IPS-NIHi11 (cell line): ENCODE measurements at regions not wholly inside any gene's neighbourhood (a gene's known extent, or its start where the extent isn't known, plus 50 kb on each side); places are given as distances from the start of the nearest gene placed in this dataset.
A peak's percentile ranks its signal among the peaks of the same experiment; 100 is the strongest.

Source experiments
- DNase-seq: peaks from one replicate; pipeline ENCODE4 v3.0.0; 2012; ENCODE audit warnings: mixed read lengths, low spot score

DNA sequence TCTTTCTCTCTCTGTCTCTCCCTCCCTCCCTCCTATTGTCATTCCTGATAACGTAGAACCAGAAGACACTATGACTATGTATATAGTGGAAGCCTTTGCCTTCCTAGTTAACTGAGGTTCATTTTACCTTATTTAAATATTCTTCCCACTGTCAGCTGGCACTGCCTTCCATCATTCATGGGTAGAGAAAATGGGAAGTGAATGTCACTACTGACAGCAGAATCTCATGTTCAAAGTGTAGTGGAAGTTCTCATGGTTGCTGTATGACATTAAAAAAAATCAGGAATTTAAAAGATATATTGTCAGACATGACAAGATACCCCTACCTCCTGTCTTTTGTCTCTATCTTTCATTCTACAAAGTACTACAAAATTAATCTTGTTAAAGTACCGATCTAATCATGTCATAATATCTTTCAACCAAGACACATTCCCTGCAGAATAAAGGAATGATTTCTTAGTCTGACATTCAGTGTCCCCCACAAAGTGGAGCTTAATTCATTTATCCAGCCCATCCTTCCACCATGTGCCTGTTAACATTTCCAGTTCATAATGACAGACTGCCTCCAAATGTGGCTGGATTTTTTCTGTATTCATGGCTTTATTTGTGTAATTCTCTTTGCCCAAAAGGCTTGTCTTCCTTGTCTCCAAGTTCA is 250.1 kb upstream of the CDH20 start:
- DNase-seq, result no peak

DNA sequence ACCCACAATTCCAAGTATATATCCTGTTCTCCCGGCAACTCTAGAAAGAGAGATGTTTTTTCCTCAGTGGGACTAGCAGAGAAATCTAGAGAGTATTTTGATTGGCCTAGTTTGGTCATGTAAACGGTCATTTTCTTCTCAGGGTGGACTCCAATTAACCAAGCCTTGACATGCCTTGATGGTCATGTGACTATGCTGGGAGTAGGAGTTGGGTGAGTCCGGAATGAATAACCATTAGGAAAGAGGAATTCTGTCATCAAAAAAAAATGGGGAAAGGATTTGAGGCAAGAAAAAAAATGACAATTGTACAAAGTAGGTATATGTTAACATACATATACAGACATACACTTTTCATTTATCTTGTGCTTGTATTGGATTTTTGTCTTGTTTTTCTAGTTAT is 248.2 kb upstream of the CDH20 start:
- no peak for DNase-seq

DNA sequence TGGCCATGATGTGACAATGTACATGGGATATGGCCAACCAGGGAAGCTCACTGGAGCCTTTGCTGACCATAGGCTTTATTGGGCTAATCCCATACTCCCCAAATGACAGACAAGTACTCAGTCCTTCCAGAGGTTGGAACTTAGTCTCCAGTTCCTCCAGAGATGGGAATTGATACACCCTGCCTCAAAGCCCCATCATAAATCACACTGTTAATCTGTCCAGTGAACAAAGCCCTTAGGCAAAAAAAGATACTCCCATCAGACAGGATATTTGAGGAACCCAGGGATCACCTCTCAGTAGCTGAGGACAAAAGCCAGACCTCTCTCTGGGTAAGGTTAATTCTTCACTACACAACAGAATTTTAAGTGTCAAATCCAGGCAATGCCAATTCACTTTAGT is 247.5 kb upstream of the CDH20 start:
- DNase-seq, result no peak

- no peak for DNase-seq
These were observed 246.6 kb upstream of the CDH20 start for GRCh38 chr18:61086657-61087056.

DNA sequence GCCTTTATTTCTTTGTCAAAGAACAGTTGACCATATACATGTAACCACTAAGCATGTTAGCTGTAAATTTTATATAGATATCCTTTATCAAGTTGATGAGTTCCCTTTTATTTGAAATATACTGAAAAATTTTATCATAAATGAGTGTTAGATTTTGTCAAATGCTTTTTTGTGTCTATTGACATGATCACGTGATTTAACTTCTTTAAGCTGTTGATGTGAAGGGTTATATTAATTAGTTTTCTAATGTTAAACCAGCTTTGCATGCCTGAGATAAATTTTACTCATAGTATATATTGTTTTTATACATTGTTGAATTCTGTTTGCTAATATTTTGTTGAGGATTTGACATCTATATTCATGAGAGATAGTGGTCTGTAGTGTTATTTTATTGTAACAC is 241.9 kb upstream of the CDH20 start:
- no peak for DNase-seq

DNA sequence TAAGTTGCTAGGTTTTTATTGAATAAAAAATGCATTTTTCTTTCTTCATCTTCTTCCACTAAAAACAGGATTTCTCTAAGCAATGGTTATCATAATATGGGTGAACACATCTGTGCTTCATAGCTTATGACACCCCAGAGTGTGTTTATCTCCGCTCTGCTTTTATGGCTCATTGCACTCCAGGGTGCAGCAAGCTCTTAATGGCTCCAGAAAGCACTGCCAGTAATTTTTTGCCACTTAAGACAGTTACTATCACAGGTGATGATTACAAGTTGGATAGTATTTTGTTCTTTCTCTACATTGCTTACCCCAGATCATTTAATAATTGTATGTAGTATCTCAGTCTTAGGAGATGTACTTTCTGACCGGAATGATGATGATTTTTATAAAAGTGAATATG is 239.3 kb upstream of the CDH20 start:
- no peak for DNase-seq

- DNase-seq, result no peak
These were observed 237.0 kb upstream of the CDH20 start for GRCh38 chr18:61096226-61096625.

DNA sequence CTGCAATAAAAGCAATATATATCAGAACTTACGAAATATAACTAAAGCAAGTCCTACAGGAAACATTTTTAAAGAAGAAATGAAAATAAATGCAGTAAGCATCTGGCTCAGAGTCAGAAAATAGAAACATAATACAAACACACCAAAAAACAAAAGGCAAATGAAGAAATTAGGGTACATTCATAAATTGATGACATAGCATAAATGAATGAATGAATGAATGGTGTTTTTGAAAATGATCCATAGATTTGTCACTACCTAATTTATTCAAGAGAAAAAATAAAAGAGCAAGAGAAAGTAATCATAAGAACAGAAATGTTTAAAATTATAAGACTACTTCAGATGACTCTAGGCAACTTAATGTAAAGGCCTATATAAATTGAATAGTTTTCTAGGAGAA is 226.1 kb upstream of the CDH20 start:
- DNase-seq, result no peak

GRCh38 chr18:61108706-61109105 is 224.5 kb upstream of the CDH20 start:
- DNase-seq, result no peak

DNA sequence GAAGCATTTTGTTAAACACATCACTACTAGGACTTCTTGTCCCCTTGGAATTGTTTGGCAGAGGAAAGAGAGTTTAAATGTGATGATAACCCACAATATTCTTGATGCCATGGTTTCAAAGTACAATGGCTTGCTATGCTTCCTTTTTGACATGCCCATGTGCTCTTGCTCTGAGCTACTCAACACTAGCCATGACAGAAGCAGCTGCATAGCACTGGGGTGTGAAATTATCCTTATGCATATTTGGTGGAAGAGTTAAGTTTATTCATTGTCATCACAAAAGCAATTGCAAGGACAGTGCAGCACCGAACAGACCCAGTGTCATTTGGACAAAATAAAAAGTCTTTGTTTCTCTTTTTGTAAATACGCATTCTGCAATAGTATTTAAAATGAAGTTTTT is 209.9 kb upstream of the CDH20 start:
- DNase-seq, result no peak

DNA sequence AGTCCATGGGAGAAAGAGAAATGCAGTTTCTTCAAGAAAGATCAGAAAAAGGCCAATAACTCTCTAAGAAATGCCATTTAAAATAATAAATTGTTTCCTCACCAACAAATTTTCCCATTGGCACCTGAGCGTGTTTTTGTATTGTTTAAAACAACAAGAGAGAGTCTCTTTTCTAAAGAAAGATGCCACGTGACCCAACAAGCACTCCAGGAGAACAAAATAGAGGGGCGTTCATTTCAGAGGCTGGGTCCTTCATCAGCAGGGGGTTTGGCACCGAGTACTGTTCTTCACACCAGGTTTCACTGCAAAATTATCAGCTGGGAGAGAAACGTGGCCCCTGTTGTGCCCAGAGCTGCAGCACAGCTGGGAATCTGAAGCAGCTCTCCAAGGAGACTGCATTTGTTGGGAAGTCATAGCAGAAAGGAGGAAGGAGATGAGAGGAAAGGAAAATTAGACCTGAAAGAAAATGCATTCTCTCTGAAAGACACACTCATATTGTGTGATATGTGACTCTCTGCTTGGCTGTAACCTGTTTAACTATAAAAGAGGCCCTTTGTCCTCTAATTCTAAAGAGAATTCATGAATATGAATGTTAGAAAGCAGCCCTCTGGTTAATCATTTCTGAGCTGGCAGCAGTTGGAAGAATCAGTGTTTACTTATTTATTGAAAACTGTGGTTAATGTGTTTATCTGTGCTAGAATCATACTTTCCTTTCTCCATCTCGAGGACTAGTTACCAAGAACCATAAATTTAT is 205.3 kb upstream of the CDH20 start:
- peak; percentile 11 for DNase-seq

DNA sequence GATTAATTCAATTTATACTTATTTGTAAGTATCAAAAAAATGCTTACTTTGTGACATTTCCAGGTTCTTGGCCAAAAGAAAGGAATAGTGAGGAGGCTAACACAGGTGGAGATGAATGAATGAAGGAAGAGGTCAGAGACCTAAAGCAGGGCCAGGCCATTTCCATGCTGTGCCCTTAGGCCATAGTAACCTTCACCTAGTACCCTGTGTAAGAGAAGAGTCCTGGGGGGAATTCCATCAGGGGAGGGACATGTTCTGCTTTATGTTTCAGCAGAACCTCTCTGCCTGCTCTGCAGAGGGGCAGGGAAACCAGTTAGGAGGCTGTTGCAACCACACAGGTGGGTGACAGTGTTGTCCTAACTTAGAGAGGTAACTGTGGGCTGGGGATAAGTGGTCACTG is 204.2 kb upstream of the CDH20 start:
- DNase-seq, result no peak

DNA sequence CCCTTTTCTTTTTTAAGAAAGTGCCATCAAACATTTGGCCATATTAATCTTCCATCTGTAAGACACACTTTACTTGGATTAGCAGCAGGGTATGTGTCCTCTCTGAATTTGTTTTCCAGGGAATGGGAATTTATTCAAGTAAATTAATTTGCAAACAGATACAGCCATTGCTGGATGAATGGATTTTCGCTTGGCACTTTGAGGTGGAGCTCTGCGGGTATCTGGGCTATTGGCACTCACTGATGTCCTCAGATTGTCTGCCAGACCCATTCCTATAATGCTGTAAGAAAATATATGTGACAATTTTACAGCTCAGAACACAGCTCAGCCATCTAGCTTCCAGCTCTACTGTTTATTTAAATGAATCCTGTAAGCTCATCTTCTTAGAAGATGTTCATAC is 201.2 kb upstream of the CDH20 start:
- DNase-seq, result no peak

DNA sequence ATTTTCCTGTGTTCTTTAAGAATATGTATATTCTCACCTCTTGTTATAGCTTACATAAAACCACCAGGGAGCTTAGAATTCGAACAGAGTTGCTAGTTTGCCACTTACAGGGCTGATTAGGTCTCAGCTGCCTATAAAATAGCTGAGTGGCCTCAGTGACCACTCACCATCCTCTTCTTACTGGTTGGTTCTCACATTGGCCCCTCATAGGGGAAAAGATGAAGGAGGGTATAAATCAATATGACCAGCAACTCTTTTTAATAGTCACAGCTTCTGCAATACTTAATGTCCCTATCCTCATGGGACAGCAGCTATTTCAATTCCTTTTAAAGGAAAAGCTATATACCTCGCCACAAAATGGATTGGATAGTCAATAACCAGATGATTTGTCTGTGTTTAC is 199.4 kb upstream of the CDH20 start:
- no peak for DNase-seq

GRCh38 chr18:61136711-61137251 is 196.4 kb upstream of the CDH20 start:
- DNase-seq, result no peak

DNA sequence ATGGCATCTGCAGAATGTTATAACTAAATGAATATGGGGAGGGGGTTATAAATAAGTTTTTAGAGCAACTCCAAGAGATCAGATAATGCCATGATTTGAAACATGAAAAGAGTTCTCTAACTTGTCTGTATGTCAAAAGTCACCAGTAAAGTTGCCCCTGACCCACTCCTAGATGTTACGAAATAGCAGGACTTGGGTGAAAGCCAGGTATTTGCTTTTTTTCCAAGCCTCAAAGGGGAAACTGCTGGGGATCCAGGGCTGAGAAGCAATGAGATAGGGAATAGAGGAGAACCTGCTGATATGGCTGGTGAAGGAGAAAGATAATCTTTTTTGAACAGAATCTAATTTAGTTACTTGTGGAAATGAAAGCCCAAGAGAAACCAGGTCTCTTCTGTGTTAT is 191.5 kb upstream of the CDH20 start:
- no peak for DNase-seq

DNA sequence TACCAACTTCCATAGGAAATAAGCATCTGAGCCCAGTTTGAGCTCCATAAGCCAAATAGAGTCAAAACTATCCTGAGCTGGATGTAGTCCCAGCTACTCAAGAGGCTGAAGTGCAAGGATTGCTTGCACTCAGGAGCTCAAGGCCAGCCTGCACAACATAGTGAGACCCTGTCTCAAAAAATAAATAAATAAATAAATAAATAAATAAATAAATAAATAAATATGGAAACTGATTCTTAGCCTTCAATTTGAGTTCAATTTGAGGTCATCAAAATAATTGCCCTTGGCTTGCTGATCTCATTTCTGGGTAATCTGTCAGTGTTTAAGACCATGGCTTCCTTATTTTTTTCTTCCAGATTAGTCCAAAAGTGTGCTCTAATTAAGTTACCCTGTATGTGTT is 184.9 kb upstream of the CDH20 start:
- no peak for DNase-seq

GRCh38 chr18:61149786-61150185 is 183.4 kb upstream of the CDH20 start:
- DNase-seq, result no peak

DNA sequence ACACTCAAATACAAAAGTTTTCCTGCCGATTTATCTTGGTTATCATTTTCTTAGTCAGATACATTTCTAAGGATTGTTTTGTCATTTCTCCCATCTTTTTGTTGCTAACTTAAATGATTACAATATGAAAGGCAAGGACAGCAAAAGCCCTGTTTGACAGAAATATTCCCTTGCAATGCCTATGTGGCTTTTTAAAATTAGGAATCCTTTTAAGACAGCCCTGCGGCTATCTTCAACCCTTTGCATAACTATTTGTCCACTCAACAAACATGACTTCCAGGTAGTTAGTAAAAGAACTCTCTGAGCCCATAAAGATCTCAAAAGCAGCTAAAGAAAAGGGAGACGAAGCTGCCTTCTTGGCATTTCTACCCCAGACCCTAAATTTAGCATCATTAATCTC is 179.7 kb upstream of the CDH20 start:
- no peak for DNase-seq

- DNase-seq, result no peak
These were observed 178.4 kb upstream of the CDH20 start for GRCh38 chr18:61154866-61155265.

DNA sequence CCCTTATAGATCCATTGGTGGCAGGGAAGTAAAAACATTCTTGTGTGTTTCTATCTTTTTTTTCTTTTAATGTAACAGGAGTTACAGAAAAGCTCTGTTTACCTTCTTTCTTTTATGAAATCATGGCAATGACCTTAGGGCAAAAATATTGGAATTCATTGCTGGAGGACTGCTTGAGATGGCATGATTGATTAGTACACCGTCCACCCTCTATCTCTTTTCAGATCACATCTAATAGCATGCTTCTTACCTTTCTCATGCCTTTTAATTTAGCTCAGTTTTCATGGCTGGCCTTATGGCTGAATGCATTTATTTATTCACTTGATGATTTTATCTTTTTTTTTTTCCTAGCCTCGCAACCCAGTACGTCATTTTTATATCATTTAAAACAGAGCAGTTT is 177.6 kb upstream of the CDH20 start:
- DNase-seq, result no peak

DNA sequence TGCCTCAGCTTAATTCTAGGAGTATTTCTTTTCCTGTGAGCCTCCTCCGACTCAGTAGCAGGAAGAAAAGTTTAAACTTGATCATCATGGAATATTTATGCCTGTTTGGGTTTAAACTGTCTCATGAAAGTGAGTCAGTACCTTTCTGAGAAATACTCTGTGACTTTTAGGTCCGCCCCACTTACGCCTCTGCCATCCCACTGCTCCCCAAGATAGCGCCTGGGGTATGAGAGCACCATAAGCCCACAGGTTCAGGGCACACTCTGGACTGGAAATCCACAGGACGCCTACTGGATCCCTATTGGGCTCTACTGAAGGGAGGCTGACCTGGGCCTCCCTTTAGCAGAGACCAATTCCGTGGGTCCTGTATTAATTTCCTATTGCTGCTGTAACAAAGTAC is 175.8 kb upstream of the CDH20 start:
- no peak for DNase-seq

DNA sequence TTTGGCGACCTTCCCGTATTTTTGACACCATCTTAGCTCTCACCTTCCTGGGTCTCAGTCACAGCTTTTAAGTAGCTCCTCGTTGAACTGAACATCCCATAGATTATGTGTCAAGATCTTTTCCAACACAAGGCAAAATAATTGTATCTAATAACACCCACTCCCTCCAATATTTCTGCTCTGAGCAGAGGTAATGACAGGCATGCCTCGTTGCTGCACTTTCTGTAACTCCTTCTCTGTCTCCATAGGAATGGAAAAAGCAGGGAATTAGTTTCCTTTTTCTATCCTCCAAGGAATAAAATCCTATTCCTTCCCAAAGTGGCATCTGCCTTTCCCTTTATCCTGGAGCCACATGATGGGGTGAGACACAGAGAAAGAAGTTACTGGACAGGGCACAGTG is 174.0 kb upstream of the CDH20 start:
- no peak for DNase-seq

DNA sequence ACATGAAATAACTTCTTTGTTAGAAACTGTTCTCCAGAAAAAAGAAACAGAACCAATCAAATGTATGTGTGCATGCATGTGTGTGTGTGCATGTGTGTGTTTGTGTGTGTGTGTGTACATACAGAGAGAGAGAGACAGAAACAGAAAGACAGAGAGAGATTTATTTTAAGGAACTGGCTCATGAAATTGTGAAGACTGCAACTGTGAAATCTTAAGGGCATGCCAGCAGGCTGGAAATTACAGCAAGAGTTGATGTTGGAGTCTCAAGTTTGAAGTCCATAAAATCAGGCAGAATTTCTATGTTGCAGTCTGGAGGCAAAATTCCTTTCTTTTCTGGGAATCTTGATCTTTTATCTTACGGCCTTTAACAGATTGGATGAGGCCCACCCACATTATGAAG is 168.9 kb upstream of the CDH20 start:
- no peak for DNase-seq
